K562 (cell line): ENCODE measurements at regions not wholly inside any gene's neighbourhood (a gene's known extent, or its start where the extent isn't known, plus 50 kb on each side); places are given as distances from the start of the nearest gene placed in this dataset.

Source experiments
- ATAC-seq: fragments of 200-7000 bp; cut with Tn5 transposase; 3 replicates; pipeline ENCODE4 v1.9.1; 2020; ENCODE audit warnings: moderate library complexity
- BruUV-seq: library from RNA; stranded (reverse); fragments of 400-500 nt; replicated peaks from 2 replicates; lab custom pipeline; 2021; lab: Mats Ljungman, UMichigan
- CTCF ChIA-PET: fragments of 300-600 bp; formaldehyde crosslinking; extraction: SDS; loops from one replicate; lab custom pipeline; 2021; ENCODE audit warnings: low intra/inter-chr PET ratio; lab: Yijun Ruan, JAX
- POLR2A ChIA-PET: fragments of 300-600, 350-650 bp; sonication (Branson Sonifier 250); formaldehyde crosslinking; extraction: SDS; loops from one replicate; lab custom pipeline; 2021; ENCODE audit warnings: antibody characterized with exemption, inconsistent platforms; lab: Yijun Ruan, JAX
- DNase-seq, 4 experiments: peaks; one replicate each; pipeline versions ENCODE4 v3.0.0 to v3.0.0-alpha.2; 2011 to 2018; ENCODE audit warnings: low spot score in 3 of 4, mixed read lengths in 3 of 4; ENCODE audit errors: extremely low read depth in 1 of 4
- FAIRE-seq: peaks from 2 replicates; lab custom pipeline; 2011; peaks lifted over from hg19 to GRCh38; lab: Jason Lieb, UNC
- H2AFZ ChIP-seq: 2 replicates; pipeline ENCODE4 v1.6.0; 2011; ENCODE audit warnings: low read depth, low read length, control low read depth, inconsistent platforms
- H3K27ac ChIP-seq: fragments of 200-600 bp; 3 replicates; pipeline ENCODE4 v1.8.0; 2011; ENCODE audit warnings: low read depth, mild to moderate bottlenecking, control low read depth, inconsistent platforms, low read length, moderate library complexity, mixed read lengths; ENCODE audit errors: extremely low read depth
- H3K27me3 ChIP-seq, 2 experiments: fragments of 300-600 bp in 1 of 2; 2 replicates in 1 of 2; 3 replicates in 1 of 2; pipeline versions ENCODE4 v1.6.0 to v1.8.0; 2011; ENCODE audit warnings: inconsistent platforms in 2 of 2, low read length in 2 of 2, mild to moderate bottlenecking in 1 of 2, mixed read lengths in 1 of 2, moderate library complexity in 1 of 2; ENCODE audit not compliant: control insufficient read depth in 2 of 2, insufficient read depth in 2 of 2
- H3K36me3 ChIP-seq: fragments of 300-600 bp; 3 replicates; pipeline ENCODE4 v1.8.0; 2011; ENCODE audit warnings: mild to moderate bottlenecking, low read length, inconsistent platforms; ENCODE audit not compliant: control insufficient read depth, insufficient read depth
- H3K4me1 ChIP-seq, 2 experiments: fragments of 200-600 bp in 1 of 2; replicated peaks in 1 of 2; 2 replicates in 1 of 2; 3 replicates in 1 of 2; pipeline versions ENCODE4 v1.5.1 to v1.8.0; 2011; ENCODE audit warnings: inconsistent platforms in 2 of 2, low read length in 2 of 2, mild to moderate bottlenecking in 1 of 2, mixed read lengths in 1 of 2, moderate library complexity in 1 of 2; ENCODE audit not compliant: control insufficient read depth in 2 of 2, insufficient read depth in 2 of 2
- H3K4me2 ChIP-seq: 2 replicates; pipeline ENCODE4 v1.6.1; 2011; ENCODE audit warnings: low read length, control low read depth, inconsistent platforms, mixed read lengths; ENCODE audit not compliant: insufficient read depth
- H3K4me3 ChIP-seq: fragments of 200-600 bp; sonication (generic), shearing (Covaris generic); 2 replicates; pipeline ENCODE4 v1.5.1; 2016; ENCODE audit warnings: control low read depth, inconsistent platforms
- H3K79me2 ChIP-seq: fragments of 200-600 bp; 3 replicates; pipeline ENCODE4 v1.8.0; 2011; ENCODE audit warnings: low read length, inconsistent platforms; ENCODE audit not compliant: control insufficient read depth, insufficient read depth
- H3K9ac ChIP-seq, 2 experiments: 2 replicates each; pipeline versions ENCODE4 v1.6.0 to v1.6.1; 2011; ENCODE audit warnings: low read depth in 2 of 2, low read length in 2 of 2, control low read depth in 1 of 2, inconsistent platforms in 1 of 2, mild to moderate bottlenecking in 1 of 2, mixed read lengths in 1 of 2; ENCODE audit not compliant: insufficient read depth in 1 of 2
- H3K9me1 ChIP-seq: one replicate; pipeline ENCODE4 v1.6.0; 2011; ENCODE audit warnings: inconsistent platforms, mild to moderate bottlenecking, low read length, moderate library complexity; ENCODE audit not compliant: control insufficient read depth, insufficient read depth
- H3K9me3 ChIP-seq: replicated peaks from 2 replicates; pipeline ENCODE4 v1.5.1; 2011; ENCODE audit warnings: low read depth, low read length, inconsistent platforms; ENCODE audit not compliant: control insufficient read depth, insufficient read depth
- H4K20me1 ChIP-seq: replicated peaks from 2 replicates; pipeline ENCODE4 v1.6.1; 2011; ENCODE audit warnings: low read length, inconsistent platforms, mixed read lengths; ENCODE audit not compliant: control insufficient read depth, insufficient read depth
- BACH1 ChIP-seq: fragments of 200-800 bp; sonication (Bioruptor generic); IDR thresholded peaks from 2 replicates; pipeline ENCODE4 v1.6.1; 2016; ENCODE audit warnings: missing genetic modification characterization, missing compliant biosample characterization
- HES1 ChIP-seq: fragments of 450-650 bp; IDR thresholded peaks from 2 replicates; pipeline ENCODE4 v1.6.1; 2016; ENCODE audit warnings: low read depth, mild to moderate bottlenecking, moderate library complexity
- HOXB6 ChIP-seq: fragments of 250-450 bp; sonication (Bioruptor Pico); IDR thresholded peaks from 2 replicates; pipeline ENCODE4 v1.5.1; 2022; ENCODE audit warnings: mild to moderate bottlenecking, borderline replicate concordance
- MAFG ChIP-seq: fragments of 450-650 bp; conservative IDR thresholded peaks from 2 replicates; pipeline ENCODE4 v1.6.1; 2016; ENCODE audit warnings: missing genetic modification characterization, missing compliant biosample characterization
- PHF20 ChIP-seq: fragments of 450-650 bp; IDR thresholded peaks from 2 replicates; pipeline ENCODE4 v1.6.1; 2018; ENCODE audit not compliant: partially characterized antibody
- PRMT5 ChIP-seq: sonication (generic); formaldehyde crosslinking; IDR thresholded peaks from 2 replicates; pipeline ENCODE4 v1.5.0; 2020; ENCODE audit warnings: missing genetic modification reagents
- PTRF ChIP-seq: fragments of 450-650 bp; IDR thresholded peaks from 2 replicates; pipeline ENCODE4 v1.6.1; 2016; ENCODE audit warnings: mild to moderate bottlenecking, missing genetic modification characterization, missing compliant biosample characterization
- REST ChIP-seq, 2 experiments: fragments of 450-650 bp; formaldehyde crosslinking in 1 of 2; IDR thresholded peaks; 2 replicates each; pipeline versions ENCODE4 v1.4.0 to v1.6.1; 2014 to 2020; ENCODE audit warnings: mild to moderate bottlenecking in 2 of 2, borderline replicate concordance in 1 of 2, low read depth in 1 of 2
- SUPT5H ChIP-seq: fragments of 450-650 bp; IDR thresholded peaks from 2 replicates; pipeline ENCODE4 v1.6.1; 2016
- ZBTB1 ChIP-seq: sonication (generic); formaldehyde crosslinking; IDR thresholded peaks from 2 replicates; pipeline ENCODE4 v1.8.1; 2023; ENCODE audit warnings: missing genetic modification reagents, low read depth, mild to moderate bottlenecking, borderline replicate concordance
- ZFP36 ChIP-seq: fragments of 150-350 bp; IDR thresholded peaks from 2 replicates; pipeline ENCODE4 v1.6.1; 2018; ENCODE audit warnings: low read length, low read depth; ENCODE audit not compliant: partially characterized antibody
- ZNF274 ChIP-seq: IDR thresholded peaks from 2 replicates; pipeline ENCODE4 v1.6.1; 2011; ENCODE audit warnings: low read depth, mild to moderate bottlenecking, low read length, moderate library complexity, borderline replicate concordance
- WGBS: fragments of 100-300 bp; shearing (Covaris generic); methylation state at CpG from one replicate; pipeline ENCODE4 v1.1.6; 2016; ENCODE audit warnings: low coverage, mixed read lengths; ENCODE audit not compliant: insufficient coverage; ENCODE audit errors: missing lambda C conversion rate; 5-methylcytosine and 5-hydroxymethylcytosine counted together
- in situ Hi-C: fragments of 300-500 bp; cut with MboI; formaldehyde crosslinking; loops from 4 replicates; pipeline ENCODE4 v1.15.0; 2018; ENCODE audit warnings: inconsistent platforms, mixed read lengths
- intact Hi-C: fragments of 100-400 bp; cut with micrococcal nuclease; formaldehyde crosslinking; loops from 2 replicates; pipeline ENCODE4 v1.14.2; 2022

- TF ChIP-seq HES1, result no peak
- TF ChIP-seq MAFG (tag), result 0 out of 2 replicates have a peak, but pooled peaks have one; percentile 41
Measured at GRCh38 chr6:88517737-88518136, 351.6 kb upstream of the CNR1 start (continued).

- Histone ChIP-seq H3K9ac (no peak overlapping the region), H3K4me2 (no peak overlapping the region), H3K27ac (no peak overlapping the region), H3K9me3 (no peaks in the 10 kb centered on the region), H3K79me2 (no peaks in the 10 kb centered on the region), H3K36me3 (no peaks in the 10 kb centered on the region), H3K4me3 (no peak overlapping the region), H3K27me3 (no peaks in the 10 kb centered on the region), H2AFZ (no peak overlapping the region), H3K4me1 (no peaks in the 10 kb centered on the region), H4K20me1 (no peaks in the 10 kb centered on the region), H3K9me1 (no peaks in the 10 kb centered on the region)
- intact Hi-C loops (no loop called here), in situ Hi-C loops (no loop called here)
- FAIRE-seq (no peak), DNase-seq (peak in 1 of 4 experiments; percentile 7), ATAC-seq (0 out of 3 replicates have a peak, but pooled peaks have one; percentile 39)
- ChIA-PET CTCF (no interaction called here), POLR2A (interaction anchor here (0.8 kb wide), 1 partner anchor 23 kb away, joined by 3 read pairs; no protein-coding TSS in a partner anchor)
- 0% methylated on average over 4 of the region's 4 CpGs for WGBS
- no TSS peak for BruUV-seq
- TF ChIP-seq PHF20, result no peak
- TF ChIP-seq PTRF (tag), result no peak
- TF ChIP-seq SUPT5H, result no peak
- no peak for TF ChIP-seq PRMT5 (CRISPR knock-in tag)
- no peak for TF ChIP-seq ZFP36
- TF ChIP-seq ZBTB1, result no peak
- no peak for TF ChIP-seq BACH1 (tag)
- no peak for TF ChIP-seq ZNF274
- TF ChIP-seq REST (IDR thresholded peaks at IDR 0.05; ENCODE audit: borderline replicate concordance), result 0 out of 2 replicates have a peak, but pooled peaks have one; percentile 4
- TF ChIP-seq REST (CRISPR knock-in tag; IDR thresholded peaks at IDR 0.05; ENCODE audit: low read depth), result no peak
- TF ChIP-seq HOXB6 (CRISPR knock-in tag), result no peak
Measured at GRCh38 chr6:88513920-88514319, 347.8 kb upstream of the CNR1 start.
